H1 (cell line): ENCODE measurements at regions not wholly inside any gene's neighbourhood (a gene's known extent, or its start where the extent isn't known, plus 50 kb on each side); places are given as distances from the start of the nearest gene placed in this dataset.

Experiments
- CTCF ChIA-PET: fragments of 300-600 bp; sonication (Branson Sonifier 250); formaldehyde crosslinking; loops from one replicate; lab custom pipeline; 2021; ENCODE audit not compliant: partially characterized antibody; lab: Charles Lee
- POLR2A ChIA-PET: fragments of 300-600 bp; sonication (Branson Sonifier 250); formaldehyde crosslinking; loops from one replicate; lab custom pipeline; 2021; ENCODE audit warnings: inconsistent platforms; ENCODE audit not compliant: partially characterized antibody; lab: Charles Lee
- DNase-seq, 2 experiments: peaks; one replicate each; pipeline versions ENCODE4 v3.0.0 to v3.0.0-alpha.2; 2010 to 2022; ENCODE audit warnings: low spot score in 2 of 2, low read depth in 1 of 2, mixed read lengths in 1 of 2
- FAIRE-seq: peaks from 2 replicates; lab custom pipeline; 2011; peaks lifted over from hg19 to GRCh38; lab: Jason Lieb, UNC
- H2AFZ ChIP-seq: 2 replicates; pipeline ENCODE4 v1.8.1; 2012; ENCODE audit warnings: low read length, inconsistent platforms
- H2AK5ac ChIP-seq: 2 replicates; pipeline ENCODE4 v1.6.1; 2013; ENCODE audit warnings: low read depth, low read length
- H2BK120ac ChIP-seq: replicated peaks from 2 replicates; pipeline ENCODE3; 2013; ENCODE audit warnings: low read depth, low read length, inconsistent platforms
- H2BK12ac ChIP-seq: 2 replicates; pipeline ENCODE4 v1.6.1; 2013; ENCODE audit warnings: low read depth, low read length
- H2BK15ac ChIP-seq: 2 replicates; pipeline ENCODE4 v1.6.1; 2013; ENCODE audit warnings: low read length
- H2BK20ac ChIP-seq: 2 replicates; pipeline ENCODE4 v1.6.1; 2013; ENCODE audit warnings: low read length
- H2BK5ac ChIP-seq: 2 replicates; pipeline ENCODE4 v1.6.1; 2013; ENCODE audit warnings: low read depth, low read length
- H3K14ac ChIP-seq: 2 replicates; pipeline ENCODE4 v1.6.1; 2013; ENCODE audit warnings: inconsistent platforms; ENCODE audit not compliant: insufficient read length
- H3K18ac ChIP-seq: 2 replicates; pipeline ENCODE4 v1.6.1; 2013; ENCODE audit warnings: low read length; ENCODE audit errors: extremely low read depth
- H3K23ac ChIP-seq: 2 replicates; pipeline ENCODE4 v1.6.1; 2013; ENCODE audit warnings: inconsistent platforms; ENCODE audit not compliant: insufficient read length
- H3K23me2 ChIP-seq: 2 replicates; pipeline ENCODE4 v1.6.1; 2013; ENCODE audit warnings: low read depth, low read length
- H3K27ac ChIP-seq: 2 replicates; pipeline ENCODE4 v1.6.1; 2011; ENCODE audit warnings: low read depth, low read length, inconsistent platforms
- H3K27me3 ChIP-seq, 4 experiments: replicated peaks in 1 of 4; 1 replicate in 1 of 4; 2 replicates in 3 of 4; pipeline versions ENCODE4 v1.6.1 to v1.8.1; 2011 to 2013; ENCODE audit warnings: low read length in 3 of 4, mild to moderate bottlenecking in 3 of 4, inconsistent platforms in 2 of 4, mixed read lengths in 2 of 4, moderate library complexity in 1 of 4; ENCODE audit not compliant: control insufficient read depth in 3 of 4, insufficient read depth in 3 of 4; ENCODE audit errors: extremely low read depth in 1 of 4
- H3K36me3 ChIP-seq, 4 experiments: 2 replicates each; pipeline versions ENCODE4 v1.6.1 to v1.8.1; 2011 to 2013; ENCODE audit warnings: mild to moderate bottlenecking in 4 of 4, low read length in 3 of 4, moderate library complexity in 2 of 4, control low read depth in 1 of 4, inconsistent platforms in 1 of 4; ENCODE audit not compliant: insufficient read depth in 4 of 4, control insufficient read depth in 2 of 4
- H3K4ac ChIP-seq: replicated peaks from 2 replicates; pipeline ENCODE3; 2013; ENCODE audit warnings: low read length, low read depth, mixed read lengths, inconsistent platforms; ENCODE audit not compliant: insufficient read length
- H3K4me1 ChIP-seq, 4 experiments: replicated peaks in 1 of 4; 1 replicate in 1 of 4; 2 replicates in 3 of 4; pipeline versions ENCODE4 v1.6.1 to v1.8.1; 2011 to 2013; ENCODE audit warnings: low read length in 3 of 4, inconsistent platforms in 2 of 4, mixed read lengths in 1 of 4; ENCODE audit not compliant: insufficient read depth in 4 of 4, control insufficient read depth in 3 of 4
- H3K4me2 ChIP-seq, 2 experiments: 2 replicates each; pipeline versions ENCODE4 v1.6.1 to v1.8.1; 2011 to 2013; ENCODE audit warnings: low read depth in 2 of 2, low read length in 2 of 2, control low read depth in 1 of 2, inconsistent platforms in 1 of 2, mild to moderate bottlenecking in 1 of 2; ENCODE audit not compliant: insufficient read depth in 1 of 2
- H3K4me3 ChIP-seq, 4 experiments: fragments of 200-600, 300-600 bp in 1 of 4; sonication (generic), shearing (Covaris generic), sonication (Bioruptor Twin) in 1 of 4; 2 replicates each; pipeline versions ENCODE4 v1.5.1 to v1.8.1; 2011 to 2016; ENCODE audit warnings: low read length in 4 of 4, low read depth in 3 of 4, control low read depth in 2 of 4, inconsistent platforms in 2 of 4, mild to moderate bottlenecking in 2 of 4, mixed read lengths in 1 of 4, moderate library complexity in 1 of 4; ENCODE audit not compliant: insufficient read depth in 2 of 4; ENCODE audit errors: extremely low read depth in 1 of 4
- H3K56ac ChIP-seq: replicated peaks from 2 replicates; pipeline ENCODE3; 2013; ENCODE audit warnings: low read depth, mild to moderate bottlenecking, mixed read lengths, low read length, inconsistent platforms; ENCODE audit not compliant: insufficient read length
- H3K79me1 ChIP-seq: 2 replicates; pipeline ENCODE4 v1.6.1; 2013; ENCODE audit warnings: low read depth, low read length, control low read depth
- H3K79me2 ChIP-seq, 2 experiments: 2 replicates each; pipeline versions ENCODE4 v1.6.1 to v1.8.1; 2012 to 2013; ENCODE audit warnings: low read length in 2 of 2, mild to moderate bottlenecking in 2 of 2, inconsistent platforms in 1 of 2; ENCODE audit not compliant: insufficient read depth in 2 of 2, control insufficient read depth in 1 of 2
- H3K9ac ChIP-seq, 4 experiments: replicated peaks in 1 of 4; 1 replicate in 1 of 4; 2 replicates in 3 of 4; pipeline versions ENCODE4 v1.6.1 to v1.8.1; 2011 to 2013; ENCODE audit warnings: low read depth in 3 of 4, low read length in 3 of 4, control low read depth in 2 of 4, mild to moderate bottlenecking in 2 of 4, moderate library complexity in 2 of 4, inconsistent platforms in 1 of 4; ENCODE audit errors: extremely low read depth in 1 of 4
- H3K9me3 ChIP-seq, 2 experiments: 2 replicates each; pipeline versions ENCODE4 v1.6.1 to v1.8.1; 2012 to 2013; ENCODE audit warnings: mild to moderate bottlenecking in 2 of 2, moderate library complexity in 2 of 2, control low read depth in 1 of 2, inconsistent platforms in 1 of 2, low read depth in 1 of 2, low read length in 1 of 2, mixed read lengths in 1 of 2; ENCODE audit not compliant: insufficient read depth in 2 of 2
- H4K20me1 ChIP-seq, 2 experiments: replicated peaks in 1 of 2; 2 replicates each; pipeline versions ENCODE3 to v1.8.1; 2011 to 2013; ENCODE audit warnings: inconsistent platforms in 2 of 2, low read length in 2 of 2, mild to moderate bottlenecking in 1 of 2; ENCODE audit not compliant: insufficient read depth in 2 of 2, control insufficient read depth in 1 of 2
- H4K5ac ChIP-seq: 2 replicates; pipeline ENCODE4 v1.6.1; 2013; ENCODE audit warnings: low read length, low read depth, mixed read lengths, inconsistent platforms; ENCODE audit not compliant: insufficient read length
- H4K8ac ChIP-seq: 2 replicates; pipeline ENCODE4 v1.8.0; 2013; ENCODE audit warnings: mild to moderate bottlenecking, moderate library complexity, low read length, inconsistent platforms; ENCODE audit not compliant: insufficient read depth; ENCODE audit errors: extremely low read depth
- H4K91ac ChIP-seq: replicated peaks from 2 replicates; pipeline ENCODE3; 2013; ENCODE audit warnings: low read length, mixed read lengths, inconsistent platforms; ENCODE audit not compliant: insufficient read length
- BACH1 ChIP-seq: IDR thresholded peaks from 2 replicates; pipeline ENCODE4 v1.6.1; 2012; ENCODE audit warnings: low read length, improper control_type of control experiment
- CBX5 ChIP-seq: fragments of 300-800, 300-1000 bp; sonication (generic); IDR thresholded peaks from 2 replicates; pipeline ENCODE4 v1.7.1; 2016; ENCODE audit warnings: antibody characterized with exemption, low read length, low read depth
- CEBPB ChIP-seq: IDR thresholded peaks from 2 replicates; pipeline ENCODE4 v1.6.1; 2012; ENCODE audit warnings: low read depth, low read length
- JUN ChIP-seq: IDR thresholded peaks from 2 replicates; pipeline ENCODE4 v1.6.1; 2011; ENCODE audit warnings: low read depth, mild to moderate bottlenecking, improper control_type of control experiment, low read length
- MAX ChIP-seq: IDR thresholded peaks from 2 replicates; pipeline ENCODE4 v1.6.1; 2012; ENCODE audit warnings: inconsistent platforms
- POU5F1 ChIP-seq: IDR thresholded peaks from 2 replicates; pipeline ENCODE4 v1.6.1; 2011; ENCODE audit warnings: low read depth, mild to moderate bottlenecking, low read length, moderate library complexity
- RAD21 ChIP-seq, 2 experiments: IDR thresholded peaks in 1 of 2; conservative IDR thresholded peaks in 1 of 2; 2 replicates each; pipeline ENCODE4 v1.6.1; 2011; ENCODE audit warnings: low read depth in 2 of 2, low read length in 2 of 2, improper control_type of control experiment in 1 of 2, inconsistent platforms in 1 of 2, mild to moderate bottlenecking in 1 of 2, moderate library complexity in 1 of 2
- SAP30 ChIP-seq: fragments of 300-600 bp; sonication (generic); IDR thresholded peaks from 2 replicates; pipeline ENCODE4 v1.7.1; 2012; ENCODE audit warnings: low read length, moderate library complexity, mild to moderate bottlenecking, inconsistent platforms; ENCODE audit not compliant: insufficient read depth, insufficient replicate concordance
- TEAD4 ChIP-seq: IDR thresholded peaks from 2 replicates; pipeline ENCODE4 v1.6.1; 2012; ENCODE audit warnings: low read depth, low read length, inconsistent platforms, mixed read lengths
- ZNF274 ChIP-seq: IDR thresholded peaks from 2 replicates; pipeline ENCODE4 v1.7.0; 2012; ENCODE audit warnings: low read length, borderline replicate concordance; ENCODE audit errors: extremely low read depth
- WGBS, 2 experiments: shearing (Covaris generic) in 1 of 2; methylation state at CpG; one replicate each; pipeline versions ENCODE4 v1.1.6 to v1.1.7; 2013 to 2015; ENCODE audit warnings: low lambda C conversion rate in 2 of 2, mixed read lengths in 2 of 2, inconsistent platforms in 1 of 2, low coverage in 1 of 2, missing lambda C conversion rate in 1 of 2; ENCODE audit not compliant: insufficient replicate concordance in 2 of 2, insufficient coverage in 1 of 2, insufficient read length in 1 of 2; ENCODE audit errors: extremely low coverage in 1 of 2, missing lambda C conversion rate in 1 of 2; 5-methylcytosine and 5-hydroxymethylcytosine counted together

DNA sequence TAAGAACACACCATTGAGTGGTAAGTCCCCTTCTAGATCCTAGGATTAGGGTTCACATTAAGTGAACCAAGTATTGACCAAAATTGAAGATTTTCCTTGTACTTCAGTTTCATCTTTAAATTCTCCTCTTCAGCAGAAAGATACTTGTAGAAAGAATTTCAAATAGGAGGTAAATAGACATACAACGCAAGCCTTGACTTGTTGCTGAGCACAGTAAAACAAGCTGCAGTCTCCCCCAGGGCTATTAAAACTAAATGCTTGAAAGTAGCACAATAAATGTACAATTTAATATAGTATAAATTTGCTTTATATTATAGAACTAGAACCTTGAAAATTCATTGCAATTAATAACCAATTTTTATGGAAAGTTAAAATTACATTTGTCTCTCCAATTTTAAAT lies 170.1 kb upstream of the TARS1 start:
- 94% methylated on average over 1 of the region's 1 CpG; no CpG with 5 or more reads in 1 of the 2 experiments for WGBS, 2 experiments
- Histone ChIP-seq H3K9me3 (no peaks in the 10 kb centered on the region), H3K23ac (no peak overlapping the region), H2BK120ac (no peak overlapping the region), H3K23me2 (no peaks in the 10 kb centered on the region), H3K9ac (no peak overlapping the region), H3K79me1 (no peaks in the 10 kb centered on the region), H3K18ac (no peak overlapping the region), H2BK15ac (no peak overlapping the region), H2AK5ac (no peak overlapping the region), H3K27me3 (no peaks in the 10 kb centered on the region), H4K8ac (no peak overlapping the region), H3K79me2 (no peaks in the 10 kb centered on the region), H4K5ac (no peak overlapping the region), H3K14ac (no peak overlapping the region), H2BK20ac (no peak overlapping the region), H3K4ac (no peak overlapping the region), H4K91ac (no peak overlapping the region), H3K4me2 (no peak overlapping the region), H3K36me3 (no peaks in the 10 kb centered on the region), H3K27ac (no peak overlapping the region), H3K56ac (no peak overlapping the region), H2BK5ac (no peak overlapping the region), H2BK12ac (no peak overlapping the region), H3K4me1 (no peaks in the 10 kb centered on the region), H3K4me3 (no peak overlapping the region), H4K20me1 (no peaks in the 10 kb centered on the region), H2AFZ (no peak overlapping the region)
- CTCF ChIA-PET = interaction anchor here (0.7 to 1.4 kb wide), 5 partner anchors 10 to 354 kb away, joined by 3 to 4 read pairs (median 3); no protein-coding TSS in a partner anchor
- no peak for DNase-seq
- FAIRE-seq = no peak
- POLR2A ChIA-PET = no interaction called here
- no peak for TF ChIP-seq JUN
- TF ChIP-seq RAD21 (IDR thresholded peaks at IDR 0.05 in 1 of 2, conservative IDR thresholded peaks at IDR 0.05 in 1 of 2; ENCODE audit: low read depth in 2 of 2, low read length in 2 of 2) = no peak
- TF ChIP-seq ZNF274 = no peak
- TF ChIP-seq CEBPB = no peak
- TF ChIP-seq SAP30 = no peak
- TF ChIP-seq BACH1 = no peak
- TF ChIP-seq TEAD4 = no peak
- TF ChIP-seq MAX = no peak
- TF ChIP-seq POU5F1 = no peak
- TF ChIP-seq CBX5 = no peak
